Stimulated activated CD8-positive, alpha-beta memory T cell treated with anti-CD3 and anti-CD28 coated beads, Interleukin-15, amount 100 ng/mL, for 4 hours (primary cell): ENCODE measurements at regions not wholly inside any gene's neighbourhood (a gene's known extent, or its start where the extent isn't known, plus 50 kb on each side); places are given as distances from the start of the nearest gene placed in this dataset.

Experiments
- DNase-seq, 2 donors: peaks; one replicate each; pipeline ENCODE4 v3.0.0-alpha.2; 2020; ENCODE audit warnings: low read depth in 2 of 2

DNA sequence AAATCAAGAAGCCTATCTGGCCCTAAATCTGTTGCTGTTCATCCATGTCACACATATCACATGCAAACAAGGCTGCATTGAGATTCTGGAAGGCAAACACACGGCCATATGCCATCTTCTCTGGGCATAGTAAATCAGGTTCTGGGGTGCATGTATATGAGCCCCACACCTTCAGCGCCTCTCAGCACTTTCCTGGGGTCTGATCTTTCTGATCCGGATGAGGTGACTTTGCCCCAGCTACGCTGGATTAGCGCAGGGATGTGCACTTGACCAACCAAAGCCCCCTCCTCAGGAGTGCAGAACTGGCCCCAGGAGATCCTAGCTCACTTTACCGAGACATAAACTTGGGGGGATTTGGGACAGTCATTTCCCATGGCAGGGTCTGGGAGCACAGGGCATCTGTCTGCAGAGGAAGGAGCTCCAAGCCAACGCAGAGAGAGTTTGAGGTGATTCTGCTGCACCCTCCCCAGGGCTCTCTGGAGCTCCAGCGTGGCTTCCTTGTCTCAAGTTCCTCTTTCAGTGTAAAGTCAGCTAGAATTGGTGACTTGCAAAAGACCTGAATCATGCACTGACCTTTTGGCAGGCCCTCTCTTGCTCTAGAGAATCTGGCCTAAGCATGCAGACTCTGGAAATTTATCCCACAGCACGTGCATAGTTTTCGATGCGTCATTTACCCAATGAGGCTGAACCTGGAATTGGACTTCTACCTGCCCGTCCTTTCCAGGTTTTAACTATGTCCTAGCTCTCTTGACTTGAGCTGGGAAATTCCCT, 63.5 kb upstream of the KLF13 start:
- no peak for DNase-seq

GRCh38 chr15:31263751-31264558, 62.7 kb upstream of the KLF13 start:
- peak; percentile 38 to 48 for DNase-seq

DNA sequence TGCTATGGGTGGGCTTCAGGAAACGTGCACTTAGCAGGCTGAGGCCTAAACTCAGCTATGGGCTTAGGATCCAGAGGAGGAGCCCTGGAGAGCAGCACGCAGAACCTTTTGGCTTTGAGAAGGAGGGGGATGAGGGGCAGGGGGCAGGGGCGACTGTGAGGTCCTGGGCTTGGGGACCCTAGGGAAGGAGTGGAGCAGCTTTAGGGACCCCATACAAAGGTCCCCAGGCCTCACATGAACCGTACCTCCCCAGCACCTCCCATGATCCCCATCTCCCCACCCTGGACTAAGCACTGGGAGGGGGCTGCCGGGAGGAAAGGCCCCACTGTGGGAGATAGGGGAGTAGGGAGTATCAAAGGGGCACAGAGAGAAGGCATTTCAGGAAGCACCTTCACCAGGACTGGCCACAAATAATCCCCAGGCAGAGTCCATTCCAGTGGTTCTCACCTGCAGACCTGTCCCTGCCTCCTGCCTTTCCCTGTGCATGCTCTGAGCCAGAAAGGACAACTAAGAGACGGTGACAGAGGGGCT, 62.0 kb upstream of the KLF13 start:
- no peak for DNase-seq

DNA sequence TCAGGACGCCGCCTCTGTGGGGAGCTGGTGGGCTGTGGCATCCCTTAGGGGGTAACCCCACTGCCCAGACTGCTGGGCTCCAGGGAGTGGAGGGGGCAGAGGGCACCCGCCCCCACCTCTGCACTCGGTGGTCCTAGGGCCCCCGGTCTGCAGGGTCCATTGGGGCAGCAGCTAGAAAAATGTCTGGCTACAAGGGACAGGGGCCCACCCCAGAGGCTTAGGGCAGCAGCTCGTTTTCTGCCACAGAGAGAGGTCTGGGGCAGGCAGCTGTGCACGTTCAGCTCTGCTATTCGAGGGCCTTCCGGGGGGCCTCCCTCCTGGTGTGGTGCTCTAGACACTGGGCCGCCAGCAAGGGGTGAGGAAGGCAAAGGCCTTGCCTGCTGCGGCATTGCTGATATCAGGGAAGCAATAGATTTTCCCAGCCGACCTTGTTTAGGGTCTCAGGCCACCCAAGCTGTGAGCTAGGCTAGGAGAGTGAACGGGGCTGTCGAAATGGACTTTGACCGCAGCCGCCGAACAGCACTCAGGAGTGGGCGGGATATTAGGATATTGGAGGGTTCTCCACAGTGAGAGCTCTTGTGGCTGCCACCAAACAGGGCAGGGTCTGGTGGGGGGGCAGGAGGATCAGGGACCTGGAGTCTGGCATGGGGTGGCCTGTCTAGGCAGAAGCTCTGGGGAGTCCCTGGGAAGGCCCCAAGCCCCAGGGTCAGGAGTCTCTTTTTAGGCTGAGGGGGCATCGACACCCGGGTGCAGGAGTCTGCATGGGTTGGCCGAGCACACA, 61.4 kb upstream of the KLF13 start:
- no peak for DNase-seq

DNA sequence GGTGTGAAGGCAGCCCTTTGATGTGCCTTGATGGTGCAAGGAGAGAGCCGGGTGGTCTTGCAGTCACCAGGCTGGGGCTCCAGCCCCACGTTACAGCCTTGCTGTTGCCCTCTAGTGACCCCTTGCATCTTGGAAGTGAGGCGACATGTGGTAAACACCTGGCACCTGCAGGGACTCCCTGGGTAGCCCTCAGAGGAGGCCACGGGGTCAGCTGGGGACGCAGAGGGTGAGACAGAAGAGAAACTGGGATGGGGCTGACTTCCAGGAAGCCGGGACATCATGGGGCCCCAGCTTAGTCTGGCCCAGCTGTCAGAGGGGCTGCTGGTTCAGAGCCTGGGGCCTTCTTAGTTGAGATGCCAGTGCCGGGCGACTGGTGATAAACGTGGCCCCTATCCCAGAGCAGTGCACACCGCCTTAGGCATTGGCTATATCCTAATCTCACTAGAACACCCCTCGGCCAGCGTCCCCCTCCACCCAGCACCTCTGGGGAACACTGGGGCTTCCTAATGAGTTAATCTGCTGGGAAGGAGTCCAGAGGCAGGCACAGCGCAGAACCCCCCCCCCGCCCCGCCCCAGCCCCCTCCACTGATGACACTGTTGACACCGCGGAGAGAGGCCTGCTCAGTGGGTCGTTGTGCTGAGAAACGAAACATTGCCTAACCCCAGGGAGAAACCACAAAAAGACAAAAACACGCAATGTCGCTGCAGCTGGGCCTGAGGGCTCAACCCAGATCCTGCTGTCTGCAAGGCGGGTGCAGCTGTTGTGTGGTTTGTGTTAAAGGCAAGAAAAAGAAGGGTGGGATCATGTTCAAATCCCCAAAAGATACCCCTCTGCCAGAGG, 60.5 kb upstream of the KLF13 start:
- peak in 1 of 2 donors; percentile 29 for DNase-seq

- no peak for DNase-seq
Measured at GRCh38 chr15:31266712-31267111, 59.9 kb upstream of the KLF13 start.

GRCh38 chr15:31267161-31268107, 59.2 kb upstream of the KLF13 start:
- DNase-seq: no peak

- no peak for DNase-seq
Measured at GRCh38 chr15:31268108-31268501, 58.5 kb upstream of the KLF13 start.

- no peak for DNase-seq
Measured at GRCh38 chr15:31268911-31269784, 57.5 kb upstream of the KLF13 start.

GRCh38 chr15:31269816-31270575, 56.6 kb upstream of the KLF13 start:
- DNase-seq: no peak

- DNase-seq: no peak
Measured at GRCh38 chr15:31270767-31271166, 55.9 kb upstream of the KLF13 start.

DNA sequence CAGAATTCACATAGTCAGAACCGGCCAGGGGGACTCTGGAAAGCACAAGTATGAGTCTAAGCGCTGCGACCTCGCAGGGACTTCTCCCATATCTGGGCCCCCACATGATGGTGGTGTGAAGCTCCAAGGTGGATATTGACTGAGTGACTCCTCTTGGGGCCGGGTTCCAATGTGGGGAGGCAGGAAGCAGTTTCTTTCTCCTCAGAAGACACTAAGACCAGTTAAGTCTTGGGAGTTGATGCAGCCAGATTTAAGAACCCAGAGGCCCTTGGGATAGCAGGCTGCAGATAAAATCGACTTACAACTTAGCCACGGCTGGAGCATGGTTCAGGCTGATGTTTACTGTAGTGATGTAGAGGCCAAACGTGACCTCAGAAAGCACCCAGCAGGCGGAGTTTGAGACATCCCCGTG, 55.4 kb upstream of the KLF13 start:
- no peak for DNase-seq

- no peak for DNase-seq
Measured at GRCh38 chr15:31271711-31272557, 54.7 kb upstream of the KLF13 start.

DNA sequence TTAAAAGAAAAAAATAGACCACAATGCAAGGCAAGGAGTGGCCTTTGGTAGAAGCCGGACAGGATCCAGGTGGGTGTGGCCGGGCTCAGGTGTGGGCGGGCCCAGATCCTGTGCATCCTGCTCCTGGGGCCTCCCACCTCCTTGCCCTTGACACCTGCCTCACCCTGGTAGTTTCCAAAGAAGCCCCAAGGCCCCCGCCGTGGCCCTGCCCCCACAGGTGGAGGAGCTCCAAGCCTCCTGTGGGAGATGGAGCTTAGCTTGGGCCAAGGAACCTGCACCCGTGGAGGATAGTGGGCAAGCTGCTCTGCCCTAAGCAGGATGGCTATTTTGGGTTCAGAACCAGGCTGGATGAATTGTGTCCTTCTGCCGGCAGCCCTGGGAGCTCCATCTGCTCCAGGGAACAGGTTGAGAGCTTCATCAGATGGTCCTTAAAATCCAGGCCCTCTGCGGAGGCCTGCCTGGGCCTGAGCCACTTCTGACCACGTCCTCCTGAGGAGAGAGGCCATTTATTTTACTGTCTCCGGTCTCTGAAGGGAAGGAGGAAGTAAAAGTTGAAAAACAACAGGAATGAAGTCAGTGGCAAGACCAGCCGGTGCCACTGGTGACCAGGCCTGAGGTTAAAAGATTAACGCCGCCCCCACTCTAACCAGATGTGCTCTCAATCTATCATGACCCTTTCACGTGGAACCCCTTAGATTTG, 53.9 kb upstream of the KLF13 start:
- DNase-seq: no peak

DNA sequence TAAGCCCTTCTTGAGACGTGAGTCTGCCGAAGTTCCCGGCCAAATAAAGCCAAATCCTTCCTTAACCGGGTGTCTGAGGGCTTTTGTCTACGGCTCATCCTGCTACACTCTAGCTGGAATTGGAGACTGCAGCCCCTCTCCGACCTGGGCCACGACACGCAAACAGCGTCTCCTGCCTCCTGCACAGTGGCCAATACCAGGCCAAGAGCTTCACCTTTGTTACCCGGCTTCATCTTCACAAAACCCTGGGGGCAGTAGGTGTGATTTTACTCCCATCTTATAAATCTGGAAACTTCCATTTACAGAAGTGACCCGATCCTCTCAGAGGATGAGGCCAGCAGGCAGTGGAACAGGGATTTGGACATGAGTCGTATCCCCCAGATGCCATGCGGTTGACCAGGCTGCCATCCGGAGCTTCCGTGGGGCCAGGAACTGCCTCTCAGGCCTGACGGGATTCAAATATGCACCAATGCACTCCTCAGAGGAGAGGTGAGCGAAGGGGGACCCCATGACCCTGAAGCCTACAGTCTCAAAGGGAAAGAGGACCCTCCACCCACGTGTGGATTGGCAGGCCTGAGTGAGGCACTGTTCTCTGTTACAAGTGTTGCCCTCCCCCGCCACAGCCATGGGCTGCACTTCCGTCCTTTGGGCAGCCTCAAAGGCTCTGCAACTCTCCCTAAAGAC, 53.2 kb upstream of the KLF13 start:
- DNase-seq: no peak
